Neural progenitor cell (in vitro differentiated cells): ENCODE measurements at regions not wholly inside any gene's neighbourhood (a gene's known extent, or its start where the extent isn't known, plus 50 kb on each side); places are given as distances from the start of the nearest gene placed in this dataset.

Experiments used
- DNase-seq: peaks from one replicate; pipeline ENCODE4 v3.0.0-alpha.2; 2016; ENCODE audit warnings: low spot score
- H2AFZ ChIP-seq: fragments of 200-600 bp; sonication (generic); replicated peaks from 2 replicates; pipeline ENCODE4 v1.6.1; 2016; ENCODE audit warnings: antibody characterized with exemption
- H3F3A ChIP-seq: fragments of 200-600 bp; sonication (generic); 2 replicates; pipeline ENCODE4 v1.6.1; 2016; ENCODE audit warnings: antibody characterized with exemption, low read depth
- H3K27ac ChIP-seq: fragments of 200-600 bp; sonication (generic); 2 replicates; pipeline ENCODE4 v1.5.1; 2016; ENCODE audit warnings: mild to moderate bottlenecking
- H3K27me3 ChIP-seq: fragments of 200-600 bp; sonication (generic); 2 replicates; pipeline ENCODE4 v1.6.1; 2016; ENCODE audit warnings: mild to moderate bottlenecking, moderate library complexity
- H3K36me3 ChIP-seq: fragments of 200-600 bp; sonication (generic); 2 replicates; pipeline ENCODE4 v1.5.1; 2016
- H3K4me1 ChIP-seq: fragments of 200-600 bp; sonication (generic); 2 replicates; pipeline ENCODE4 v1.6.1; 2016; ENCODE audit warnings: mixed run types
- H3K4me2 ChIP-seq: fragments of 200-600 bp; sonication (generic); 2 replicates; pipeline ENCODE4 v1.6.1; 2016
- H3K4me3 ChIP-seq: fragments of 200-600 bp; sonication (generic); 2 replicates; pipeline ENCODE4 v1.5.1; 2016
- H3K79me2 ChIP-seq: fragments of 200-600 bp; sonication (generic); 2 replicates; pipeline ENCODE4 v1.6.1; 2016; ENCODE audit warnings: low read depth
- H3K9ac ChIP-seq: fragments of 200-600 bp; sonication (generic); 2 replicates; pipeline ENCODE4 v1.6.1; 2016
- H3K9me3 ChIP-seq: fragments of 200-600 bp; sonication (generic); 2 replicates; pipeline ENCODE4 v1.5.1; 2016; ENCODE audit warnings: low read depth
- H4K20me1 ChIP-seq: fragments of 200-600 bp; sonication (generic); 2 replicates; pipeline ENCODE4 v1.6.1; 2016; ENCODE audit warnings: low read depth
- H3K27ac Mint-ChIP-seq: 3 replicates; pipeline ENCODE4 v1.8.0; 2021; ENCODE audit warnings: mixed read lengths
- H3K27me3 Mint-ChIP-seq: 2 replicates; pipeline ENCODE4 v1.8.0; 2022; ENCODE audit warnings: low read depth, mild to moderate bottlenecking, inconsistent platforms, moderate library complexity, mixed read lengths; ENCODE audit not compliant: insufficient read depth
- H3K36me3 Mint-ChIP-seq: 3 replicates; pipeline ENCODE4 v1.8.0; 2021; ENCODE audit warnings: mixed read lengths
- H3K4me1 Mint-ChIP-seq: 3 replicates; pipeline ENCODE4 v1.8.0; 2021; ENCODE audit warnings: mixed read lengths
- H3K4me3 Mint-ChIP-seq: 3 replicates; pipeline ENCODE4 v1.8.0; 2021; ENCODE audit warnings: mild to moderate bottlenecking, moderate library complexity, mixed read lengths
- H3K9me3 Mint-ChIP-seq: 3 replicates; pipeline ENCODE4 v1.8.0; 2020; ENCODE audit warnings: mixed read lengths
- CTCF ChIP-seq: fragments of 200-600 bp; sonication (generic); IDR thresholded peaks from 2 replicates; pipeline ENCODE4 v1.5.1; 2017; ENCODE audit warnings: antibody characterized with exemption, mild to moderate bottlenecking
- EZH2 ChIP-seq: fragments of 200-600 bp; sonication (generic); IDR thresholded peaks from 2 replicates; pipeline ENCODE4 v1.6.1; 2017; ENCODE audit warnings: antibody characterized with exemption, mild to moderate bottlenecking, moderate library complexity
- EZH2phosphoT487 ChIP-seq: fragments of 200-600 bp; sonication (generic); IDR thresholded peaks from 2 replicates; pipeline ENCODE4 v1.6.1; 2017; ENCODE audit warnings: antibody characterized with exemption

GRCh38 chr2:228527197-228527881 is 345.9 kb upstream of the SPHKAP start:
- no peak for DNase-seq
- Histone ChIP-seq H3K4me1 (no peaks in the 10 kb centered on the region), H3K79me2 (no peaks in the 10 kb centered on the region), H3F3A (no peaks in the 10 kb centered on the region), H3K27ac (no peak overlapping the region), H3K4me2 (no peak overlapping the region), H4K20me1 (no peaks in the 10 kb centered on the region), H3K9ac (no peak overlapping the region), H3K27me3 (no peaks in the 10 kb centered on the region), H2AFZ (no peak overlapping the region), H3K36me3 (no peaks in the 10 kb centered on the region), H3K9me3 (no peaks in the 10 kb centered on the region), H3K4me3 (no peak overlapping the region)
- Mint-ChIP-seq H3K27me3 (no peaks in the 10 kb centered on the region), H3K4me1 (peaks cover 5% of the 10 kb centered on the region), H3K36me3 (no peaks in the 10 kb centered on the region), H3K9me3 (peaks cover 15% of the 10 kb centered on the region), H3K4me3 (no peak overlapping the region), H3K27ac (no peak overlapping the region)
- TF ChIP-seq EZH2 = no peak
- TF ChIP-seq EZH2phosphoT487 = no peak
- no peak for TF ChIP-seq CTCF

GRCh38 chr2:228526687-228527086 is 345.2 kb upstream of the SPHKAP start:
- H3K27me3 ChIP-seq = no peaks in the 10 kb centered on the region
- no peak overlapping the region for H3K27ac ChIP-seq
- Mint-ChIP-seq H3K36me3 (no peaks in the 10 kb centered on the region), H3K27ac (no peak overlapping the region), H3K27me3 (no peaks in the 10 kb centered on the region), H3K4me3 (no peak overlapping the region), H3K4me1 (peaks cover 5% of the 10 kb centered on the region), H3K9me3 (peaks cover 15% of the 10 kb centered on the region)
- H3K9ac ChIP-seq = no peak overlapping the region
- H4K20me1 ChIP-seq = no peaks in the 10 kb centered on the region
- H3K36me3 ChIP-seq = no peaks in the 10 kb centered on the region
- no peak overlapping the region for H3K4me3 ChIP-seq
- no peak overlapping the region for H3K4me2 ChIP-seq
- H3K79me2 ChIP-seq = no peaks in the 10 kb centered on the region
- H3F3A ChIP-seq = no peaks in the 10 kb centered on the region
- no peak for TF ChIP-seq EZH2
- no peak for TF ChIP-seq CTCF
- H3K4me1 ChIP-seq = no peaks in the 10 kb centered on the region
- DNase-seq = no peak
- no peaks in the 10 kb centered on the region for H3K9me3 ChIP-seq
- H2AFZ ChIP-seq = no peak overlapping the region

- H3K27ac ChIP-seq = no peak overlapping the region
- no peaks in the 10 kb centered on the region for H3K4me1 Mint-ChIP-seq
- no peak overlapping the region for H2AFZ ChIP-seq
- peaks cover under 1% of the 10 kb centered on the region for H3K9me3 Mint-ChIP-seq
- no peaks in the 10 kb centered on the region for H3K36me3 ChIP-seq
- no peaks in the 10 kb centered on the region for H3K27me3 Mint-ChIP-seq
- no peak overlapping the region for H3K9ac ChIP-seq
- no peak overlapping the region for H3K4me3 ChIP-seq
- H3K27ac Mint-ChIP-seq = no peak overlapping the region
- H3K79me2 ChIP-seq = no peaks in the 10 kb centered on the region
- no peaks in the 10 kb centered on the region for H3K36me3 Mint-ChIP-seq
- no peaks in the 10 kb centered on the region for H3K27me3 ChIP-seq
- H4K20me1 ChIP-seq = no peaks in the 10 kb centered on the region
- H3K4me1 ChIP-seq = no peaks in the 10 kb centered on the region
- H3K9me3 ChIP-seq = no peaks in the 10 kb centered on the region
- no peak overlapping the region for H3K4me2 ChIP-seq
- TF ChIP-seq EZH2 (no peak), CTCF (no peak), EZH2phosphoT487 (no peak)
- H3K4me3 Mint-ChIP-seq = no peak overlapping the region
- no peak for DNase-seq
- H3F3A ChIP-seq = no peaks in the 10 kb centered on the region
These were observed 341.5 kb upstream of the SPHKAP start for GRCh38 chr2:228522977-228523376.
